Panc1 (cell line): ENCODE measurements at regions not wholly inside any gene's neighbourhood (a gene's known extent, or its start where the extent isn't known, plus 50 kb on each side); places are given as distances from the start of the nearest gene placed in this dataset.

ENCODE experiments used
- ATAC-seq: fragments of 200-7000 bp; cut with Tn5 transposase; 2 replicates; pipeline ENCODE4 v1.9.1; 2020; ENCODE audit warnings: mild to moderate bottlenecking, moderate library complexity
- BruUV-seq: library from RNA; stranded (reverse); fragments of 400-500 nt; replicated peaks from 2 replicates; lab custom pipeline; 2021; lab: Mats Ljungman, UMichigan
- CTCF ChIA-PET: fragments of 300-600 bp; sonication (Branson Sonifier 250); formaldehyde crosslinking; loops from one replicate; lab custom pipeline; 2022; ENCODE audit warnings: antibody characterized with exemption; lab: Charles Lee
- POLR2A ChIA-PET: fragments of 300-600 bp; sonication (Branson Sonifier 250); formaldehyde crosslinking; loops from one replicate; lab custom pipeline; 2022; ENCODE audit warnings: antibody characterized with exemption; lab: Charles Lee
- DNase-seq: peaks from one replicate; pipeline ENCODE4 v3.0.0-alpha.2; 2010; ENCODE audit warnings: low read depth, low spot score
- H3K27ac ChIP-seq: 2 replicates; pipeline ENCODE4 v1.5.1; 2011; ENCODE audit warnings: mild to moderate bottlenecking, low read length, inconsistent platforms
- H3K27me3 ChIP-seq: fragments of 200-500 bp; sonication (Bioruptor generic); 2 replicates; pipeline ENCODE4 v1.6.0; 2014; ENCODE audit warnings: low read length, inconsistent platforms; ENCODE audit not compliant: control insufficient read depth, insufficient read depth
- H3K36me3 ChIP-seq: fragments of 200-500 bp; sonication (Bioruptor generic); 2 replicates; pipeline ENCODE4 v1.5.1; 2014; ENCODE audit warnings: inconsistent platforms, mild to moderate bottlenecking, low read length, moderate library complexity; ENCODE audit not compliant: control insufficient read depth, insufficient read depth
- H3K4me1 ChIP-seq: 2 replicates; pipeline ENCODE4 v1.5.1; 2011; ENCODE audit warnings: inconsistent platforms, mild to moderate bottlenecking, low read length, moderate library complexity; ENCODE audit not compliant: control insufficient read depth, insufficient read depth
- H3K4me3 ChIP-seq, 2 experiments: 2 replicates each; pipeline ENCODE4 v1.5.1; 2011 to 2012; ENCODE audit warnings: low read depth in 2 of 2, low read length in 2 of 2, mild to moderate bottlenecking in 2 of 2, inconsistent platforms in 1 of 2, moderate library complexity in 1 of 2
- H3K9me3 ChIP-seq: fragments of 200-500 bp; sonication (Bioruptor generic); 2 replicates; pipeline ENCODE4 v1.5.1; 2014; ENCODE audit warnings: low read depth, mild to moderate bottlenecking, inconsistent platforms, low read length, moderate library complexity; ENCODE audit not compliant: control insufficient read depth, insufficient read depth
- POLR2AphosphoS5 ChIP-seq: IDR thresholded peaks from 2 replicates; pipeline ENCODE4 v1.6.1; 2012; ENCODE audit warnings: mild to moderate bottlenecking, low read depth, low read length, moderate library complexity
- SIN3A ChIP-seq: IDR thresholded peaks from 2 replicates; pipeline ENCODE4 v1.6.1; 2012; ENCODE audit warnings: low read depth, mild to moderate bottlenecking, low read length, moderate library complexity, borderline replicate concordance; ENCODE audit not compliant: insufficient read depth
- TCF7L2 ChIP-seq: IDR thresholded peaks from 2 replicates; pipeline ENCODE4 v1.6.1; 2011; ENCODE audit warnings: mild to moderate bottlenecking, low read depth, low read length, inconsistent platforms
- in situ Hi-C: cut with HindIII; loops from 2 replicates; pipeline ENCODE4 v1.10.0; 2016; ENCODE audit warnings: low sequenced_read_pairs, low pct_unique_long_range_greater_than_20kb
- intact Hi-C: fragments of 100-400 bp; cut with micrococcal nuclease; formaldehyde crosslinking; loops from one replicate; pipeline ENCODE4 v1.10.0; 2022; ENCODE audit not compliant: unreplicated experiment
- TF ChIP-seq, protein P1 (sequence below), 2 experiments: IDR thresholded peaks; 2 replicates each; pipeline ENCODE4 v1.6.1; 2011 to 2012; ENCODE audit warnings: low read depth in 2 of 2, control low read depth in 1 of 2, low read length in 1 of 2, mild to moderate bottlenecking in 1 of 2, moderate library complexity in 1 of 2; ENCODE audit not compliant: insufficient read depth in 1 of 2
- TF ChIP-seq, protein P2 (sequence below): fragments of 450-650 bp; IDR thresholded peaks from 2 replicates; pipeline ENCODE4 v1.5.1; 2017; ENCODE audit warnings: mild to moderate bottlenecking

DNA sequence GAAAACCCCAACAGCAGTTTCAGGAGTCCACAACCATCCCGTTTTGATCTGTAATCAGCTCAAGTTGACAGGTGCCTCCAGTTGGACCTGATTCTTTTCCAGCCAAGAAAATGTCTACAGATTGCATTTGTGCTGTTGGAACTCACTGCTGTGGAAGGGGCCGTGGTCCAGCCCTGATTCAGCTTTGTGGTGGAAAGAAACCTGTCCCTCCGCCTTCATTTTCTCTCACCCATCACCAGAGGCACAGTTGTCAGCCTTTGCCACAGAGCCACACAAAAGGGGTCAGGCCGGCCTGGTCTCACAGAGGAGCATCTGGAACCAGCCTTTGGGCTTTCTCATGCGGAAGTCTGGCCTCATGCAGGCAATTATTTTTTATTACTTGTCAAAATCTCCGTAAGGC lies 483.6 kb downstream of the GADD45G start:
- Histone ChIP-seq H3K4me3 (no peak overlapping the region), H3K9me3 (no peaks in the 10 kb centered on the region), H3K4me1 (no peaks in the 10 kb centered on the region), H3K27ac (no peak overlapping the region), H3K27me3 (no peaks in the 10 kb centered on the region), H3K36me3 (no peaks in the 10 kb centered on the region)
- DNase-seq = no peak
- intact Hi-C loops = no loop called here
- TF ChIP-seq POLR2AphosphoS5 (no peak), TCF7L2 (no peak), SIN3A (no peak)
- TF ChIP-seq, protein P1, sequence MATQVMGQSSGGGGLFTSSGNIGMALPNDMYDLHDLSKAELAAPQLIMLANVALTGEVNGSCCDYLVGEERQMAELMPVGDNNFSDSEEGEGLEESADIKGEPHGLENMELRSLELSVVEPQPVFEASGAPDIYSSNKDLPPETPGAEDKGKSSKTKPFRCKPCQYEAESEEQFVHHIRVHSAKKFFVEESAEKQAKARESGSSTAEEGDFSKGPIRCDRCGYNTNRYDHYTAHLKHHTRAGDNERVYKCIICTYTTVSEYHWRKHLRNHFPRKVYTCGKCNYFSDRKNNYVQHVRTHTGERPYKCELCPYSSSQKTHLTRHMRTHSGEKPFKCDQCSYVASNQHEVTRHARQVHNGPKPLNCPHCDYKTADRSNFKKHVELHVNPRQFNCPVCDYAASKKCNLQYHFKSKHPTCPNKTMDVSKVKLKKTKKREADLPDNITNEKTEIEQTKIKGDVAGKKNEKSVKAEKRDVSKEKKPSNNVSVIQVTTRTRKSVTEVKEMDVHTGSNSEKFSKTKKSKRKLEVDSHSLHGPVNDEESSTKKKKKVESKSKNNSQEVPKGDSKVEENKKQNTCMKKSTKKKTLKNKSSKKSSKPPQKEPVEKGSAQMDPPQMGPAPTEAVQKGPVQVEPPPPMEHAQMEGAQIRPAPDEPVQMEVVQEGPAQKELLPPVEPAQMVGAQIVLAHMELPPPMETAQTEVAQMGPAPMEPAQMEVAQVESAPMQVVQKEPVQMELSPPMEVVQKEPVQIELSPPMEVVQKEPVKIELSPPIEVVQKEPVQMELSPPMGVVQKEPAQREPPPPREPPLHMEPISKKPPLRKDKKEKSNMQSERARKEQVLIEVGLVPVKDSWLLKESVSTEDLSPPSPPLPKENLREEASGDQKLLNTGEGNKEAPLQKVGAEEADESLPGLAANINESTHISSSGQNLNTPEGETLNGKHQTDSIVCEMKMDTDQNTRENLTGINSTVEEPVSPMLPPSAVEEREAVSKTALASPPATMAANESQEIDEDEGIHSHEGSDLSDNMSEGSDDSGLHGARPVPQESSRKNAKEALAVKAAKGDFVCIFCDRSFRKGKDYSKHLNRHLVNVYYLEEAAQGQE (IDR thresholded peaks at IDR 0.05; ENCODE audit: insufficient read depth in 1 of 2, low read depth in 2 of 2, low read length in 1 of 2) = no peak
- in situ Hi-C loops = no loop called here
- ChIA-PET POLR2A (no interaction called here), CTCF (no interaction called here)
- ATAC-seq = no peak
- BruUV-seq = no TSS peak

DNA sequence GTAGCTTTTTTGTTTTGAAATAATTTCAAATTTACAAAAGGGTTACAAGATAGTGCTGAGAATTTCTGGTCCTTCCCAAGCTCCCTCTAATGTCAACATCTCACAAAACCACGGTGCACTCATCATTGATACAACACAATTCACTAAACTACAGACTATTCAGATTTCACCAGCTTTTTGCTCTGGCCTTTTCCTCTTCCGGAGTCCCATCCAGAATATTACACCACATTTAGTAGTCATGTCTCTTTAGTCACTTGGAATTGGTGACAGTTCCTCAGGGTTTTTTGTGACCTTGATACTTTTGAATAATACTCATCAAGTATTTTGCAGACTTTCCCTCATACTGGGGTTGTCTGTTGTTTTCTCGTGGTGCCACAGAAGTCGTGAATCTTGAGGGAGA lies 484.0 kb downstream of the GADD45G start:
- DNase-seq = no peak
- Histone ChIP-seq H3K9me3 (no peaks in the 10 kb centered on the region), H3K36me3 (no peaks in the 10 kb centered on the region), H3K4me3 (no peak overlapping the region), H3K27me3 (no peaks in the 10 kb centered on the region), H3K27ac (no peak overlapping the region), H3K4me1 (no peaks in the 10 kb centered on the region)
- BruUV-seq = no TSS peak
- ChIA-PET CTCF (no interaction called here), POLR2A (no interaction called here)
- intact Hi-C loops (no loop called here), in situ Hi-C loops (no loop called here)
- TF ChIP-seq, protein P1 (IDR thresholded peaks at IDR 0.05; ENCODE audit: insufficient read depth in 1 of 2, low read depth in 2 of 2, low read length in 1 of 2) = no peak
- TF ChIP-seq, protein P2, sequence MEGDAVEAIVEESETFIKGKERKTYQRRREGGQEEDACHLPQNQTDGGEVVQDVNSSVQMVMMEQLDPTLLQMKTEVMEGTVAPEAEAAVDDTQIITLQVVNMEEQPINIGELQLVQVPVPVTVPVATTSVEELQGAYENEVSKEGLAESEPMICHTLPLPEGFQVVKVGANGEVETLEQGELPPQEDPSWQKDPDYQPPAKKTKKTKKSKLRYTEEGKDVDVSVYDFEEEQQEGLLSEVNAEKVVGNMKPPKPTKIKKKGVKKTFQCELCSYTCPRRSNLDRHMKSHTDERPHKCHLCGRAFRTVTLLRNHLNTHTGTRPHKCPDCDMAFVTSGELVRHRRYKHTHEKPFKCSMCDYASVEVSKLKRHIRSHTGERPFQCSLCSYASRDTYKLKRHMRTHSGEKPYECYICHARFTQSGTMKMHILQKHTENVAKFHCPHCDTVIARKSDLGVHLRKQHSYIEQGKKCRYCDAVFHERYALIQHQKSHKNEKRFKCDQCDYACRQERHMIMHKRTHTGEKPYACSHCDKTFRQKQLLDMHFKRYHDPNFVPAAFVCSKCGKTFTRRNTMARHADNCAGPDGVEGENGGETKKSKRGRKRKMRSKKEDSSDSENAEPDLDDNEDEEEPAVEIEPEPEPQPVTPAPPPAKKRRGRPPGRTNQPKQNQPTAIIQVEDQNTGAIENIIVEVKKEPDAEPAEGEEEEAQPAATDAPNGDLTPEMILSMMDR = no peak
- TF ChIP-seq POLR2AphosphoS5 (no peak), SIN3A (no peak), TCF7L2 (no peak)
- ATAC-seq = no peak
